ENCODE measurements at regions not wholly inside any gene's neighbourhood (a gene's known extent, or its start where the extent isn't known, plus 50 kb on each side); places are given as distances from the start of the nearest gene placed in this dataset.

GRCh38 chr7:96495751-96496216 is 173.9 kb upstream of the SLC25A13 start:
- DNase-seq: no peak

GRCh38 chr7:96486681-96487080 is 164.8 kb upstream of the SLC25A13 start:
- no peak for DNase-seq

DNA sequence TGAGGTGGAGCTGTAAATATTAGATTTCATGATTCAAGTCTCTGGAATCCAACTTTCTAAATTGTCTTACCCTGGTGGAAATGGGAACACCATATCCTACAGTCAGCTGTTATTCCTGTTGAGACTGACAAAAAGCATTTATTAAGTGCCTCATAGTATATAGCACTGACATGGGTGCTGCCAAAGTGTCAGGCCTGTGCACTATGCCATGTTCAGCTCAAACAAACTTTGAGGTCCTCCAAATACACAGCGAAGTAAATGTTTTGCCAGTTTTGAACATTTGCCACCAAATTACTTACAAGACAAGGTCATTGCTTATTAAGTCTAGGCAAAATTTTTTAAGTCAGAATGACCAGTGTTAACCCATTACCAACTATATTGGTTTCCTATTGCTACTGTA is 162.9 kb upstream of the SLC25A13 start:
- DNase-seq: no peak

DNA sequence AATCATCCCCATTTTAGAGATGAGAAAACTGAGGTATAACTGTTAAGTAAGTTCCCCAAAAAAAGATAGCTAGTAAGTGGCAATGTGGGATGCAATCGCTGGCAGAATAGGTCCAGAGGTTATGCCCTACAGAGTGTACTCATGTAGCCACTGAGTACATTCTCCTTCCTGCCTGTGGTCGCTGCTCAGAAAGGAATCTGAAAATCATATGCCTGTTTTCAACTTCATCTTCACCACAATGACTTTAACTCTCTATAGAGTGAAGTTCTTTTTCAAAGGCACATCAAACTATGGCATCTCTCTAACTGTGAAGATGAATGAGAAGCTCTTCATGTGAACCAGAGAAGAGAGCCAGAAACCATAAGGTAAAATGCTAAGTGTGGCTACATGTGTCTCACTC is 162.2 kb upstream of the SLC25A13 start:
- DNase-seq: no peak

DNA sequence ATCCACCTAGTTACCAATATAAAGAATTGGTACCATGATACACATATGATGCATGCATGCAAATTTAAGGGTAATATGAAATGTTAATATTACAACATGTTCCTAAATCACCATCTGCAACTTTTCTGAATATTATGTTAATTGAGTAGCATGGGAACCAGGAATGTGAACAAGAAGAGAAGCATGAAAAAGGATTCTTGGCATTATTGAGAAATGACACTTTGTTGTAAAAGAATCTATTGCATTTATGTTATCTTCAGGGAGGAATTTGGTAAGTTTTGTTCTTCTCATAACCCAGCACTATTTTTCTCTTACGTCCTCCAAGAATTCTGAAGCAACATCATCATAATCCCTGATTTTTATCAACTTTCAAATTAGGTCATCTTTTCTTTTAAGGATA is 159.9 kb upstream of the SLC25A13 start:
- no peak for DNase-seq

- peak in 1 of 58 donors; percentile 3 for DNase-seq
Observed at GRCh38 chr7:96479015-96479645, 157.2 kb upstream of the SLC25A13 start.

GRCh38 chr7:96471606-96472005 is 149.7 kb upstream of the SLC25A13 start:
- DNase-seq: no peak

DNA sequence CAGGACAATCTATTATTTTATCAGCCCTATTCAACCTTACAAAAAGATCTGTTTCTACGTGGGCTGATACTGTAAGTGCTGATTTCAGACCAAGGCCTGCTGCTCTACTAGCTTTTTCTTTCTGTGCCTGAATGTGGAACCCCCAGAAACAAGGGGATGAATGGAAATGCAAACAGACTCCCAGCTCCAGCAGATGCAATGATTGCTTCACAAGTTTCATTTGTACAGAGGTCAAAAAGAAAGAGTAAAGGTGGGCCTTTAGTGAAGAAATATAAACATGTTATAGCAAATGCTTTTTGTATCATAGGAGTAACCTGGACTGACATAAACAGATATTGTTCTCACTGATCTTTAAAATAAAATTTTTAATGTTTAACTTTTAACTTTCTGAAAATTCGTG is 130.2 kb upstream of the SLC25A13 start:
- no peak for DNase-seq

GRCh38 chr7:96449094-96449493 is 127.2 kb upstream of the SLC25A13 start:
- DNase-seq: no peak

GRCh38 chr7:96447109-96447645 is 125.3 kb upstream of the SLC25A13 start:
- DNase-seq: no peak

GRCh38 chr7:96441436-96442084 is 119.7 kb upstream of the SLC25A13 start:
- no peak for DNase-seq

GRCh38 chr7:96440328-96440727 is 118.4 kb upstream of the SLC25A13 start:
- DNase-seq: no peak

- no peak for DNase-seq
Observed at GRCh38 chr7:96436880-96437279, 115.0 kb upstream of the SLC25A13 start.

DNA sequence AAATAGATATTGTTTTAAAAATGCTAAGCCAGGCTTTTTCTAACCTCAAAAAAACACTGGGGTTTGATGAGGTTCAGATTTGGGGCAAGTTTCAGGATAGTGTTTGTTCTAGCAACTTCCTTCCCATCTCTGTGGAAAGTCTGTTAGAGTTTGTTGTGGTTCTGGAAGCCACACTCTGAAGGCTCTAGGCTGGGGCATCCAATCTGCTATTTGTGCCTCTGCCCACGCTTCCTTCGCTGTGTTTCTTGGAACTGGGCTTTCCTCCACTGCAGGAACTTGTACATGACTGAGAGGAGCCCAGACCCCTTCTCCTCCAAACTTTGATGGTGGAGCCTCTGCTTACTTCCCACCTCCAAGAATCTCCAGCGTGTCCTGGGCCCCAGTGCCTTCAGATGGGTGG is 108.5 kb upstream of the SLC25A13 start:
- no peak for DNase-seq

GRCh38 chr7:96427143-96427542 is 105.2 kb upstream of the SLC25A13 start:
- no peak for DNase-seq

DNA sequence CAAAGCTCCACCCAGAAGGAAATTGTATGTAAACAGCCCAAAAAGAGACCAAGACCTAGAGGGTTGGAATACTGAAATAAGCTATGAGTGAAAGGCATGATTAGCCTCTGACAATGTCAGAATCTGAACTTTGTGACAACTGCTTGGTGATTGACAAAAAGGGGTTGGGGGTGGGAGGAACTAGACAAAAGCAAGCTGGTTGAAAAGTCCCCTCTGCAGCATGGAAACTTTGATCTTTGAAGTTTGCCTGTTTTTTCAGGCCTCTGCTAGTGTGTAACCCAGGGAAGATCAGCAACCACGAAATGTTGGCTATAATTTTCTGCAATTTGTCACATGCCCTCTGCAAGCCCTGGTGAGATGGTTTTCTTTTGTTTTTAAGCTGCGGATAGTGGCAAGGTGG is 104.8 kb upstream of the SLC25A13 start:
- no peak for DNase-seq

DNA sequence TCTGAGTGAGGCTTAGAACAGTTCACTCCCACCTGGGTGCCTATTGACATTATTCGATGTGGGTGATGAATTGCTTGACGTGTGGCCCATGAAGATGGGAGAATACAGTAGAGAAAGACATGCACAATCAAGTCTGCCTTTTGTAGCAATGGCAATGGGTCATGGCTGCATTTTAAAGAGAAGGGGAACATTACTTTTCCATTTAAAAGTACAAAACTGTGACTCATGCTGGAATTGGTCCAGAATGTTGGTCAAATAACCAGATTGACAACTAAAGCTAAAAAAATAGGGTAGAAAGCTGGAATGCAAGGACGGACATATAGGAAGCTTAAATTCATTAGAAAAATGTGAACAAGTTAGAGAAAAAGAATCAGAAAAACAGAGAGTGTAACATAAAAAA is 104.1 kb upstream of the SLC25A13 start:
- no peak for DNase-seq

GRCh38 chr7:96424411-96424810 is 102.5 kb upstream of the SLC25A13 start:
- DNase-seq: no peak

- DNase-seq: no peak
Observed at GRCh38 chr7:96422388-96422787, 100.5 kb upstream of the SLC25A13 start.

DNA sequence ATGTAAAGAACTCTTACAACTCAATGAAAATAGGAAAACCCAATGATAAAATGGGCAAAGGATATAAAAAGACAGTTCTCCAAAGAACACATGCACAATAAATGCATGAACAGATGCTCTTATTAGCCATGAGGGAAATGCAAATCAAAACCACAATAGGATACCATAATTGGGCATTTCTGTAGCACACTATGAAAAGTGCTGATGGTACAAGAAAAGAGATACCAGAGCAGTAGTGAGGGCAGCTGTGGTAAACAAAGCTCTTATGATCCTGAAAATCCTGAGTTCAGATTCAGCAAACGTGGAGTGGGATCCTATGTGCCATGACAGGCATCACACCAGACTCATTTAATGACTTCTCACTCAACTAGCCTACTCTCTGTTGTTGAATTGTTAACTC is 96.7 kb upstream of the SLC25A13 start:
- no peak for DNase-seq

DNA sequence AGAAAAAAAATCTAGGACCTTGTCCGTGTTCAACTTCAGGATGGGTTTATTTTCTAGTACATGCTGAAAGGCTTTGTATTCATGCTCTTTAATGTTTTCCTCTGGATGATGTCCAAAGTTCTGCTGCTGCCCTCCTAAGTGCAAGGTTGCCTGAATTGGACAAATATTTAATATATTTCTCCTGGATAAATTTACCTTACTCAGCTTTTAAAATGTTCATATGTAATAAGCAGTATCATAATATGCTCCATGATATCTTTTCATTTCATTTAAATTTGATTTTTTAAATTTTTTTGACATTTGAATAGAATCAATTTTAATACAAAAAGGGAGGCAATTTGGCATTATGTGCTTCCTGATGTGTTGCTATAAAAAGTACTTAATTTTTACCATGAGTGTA is 95.9 kb upstream of the SLC25A13 start:
- DNase-seq: no peak

GRCh38 chr7:96416599-96416998 is 94.7 kb upstream of the SLC25A13 start:
- DNase-seq: no peak

- no peak for DNase-seq
Observed at GRCh38 chr7:96416116-96416515, 94.2 kb upstream of the SLC25A13 start.

All from anterior cingulate cortex (tissue), 58 donors.